ENCODE measurements at regions not wholly inside any gene's neighbourhood (a gene's known extent, or its start where the extent isn't known, plus 50 kb on each side); places are given as distances from the start of the nearest gene placed in this dataset.

DNA sequence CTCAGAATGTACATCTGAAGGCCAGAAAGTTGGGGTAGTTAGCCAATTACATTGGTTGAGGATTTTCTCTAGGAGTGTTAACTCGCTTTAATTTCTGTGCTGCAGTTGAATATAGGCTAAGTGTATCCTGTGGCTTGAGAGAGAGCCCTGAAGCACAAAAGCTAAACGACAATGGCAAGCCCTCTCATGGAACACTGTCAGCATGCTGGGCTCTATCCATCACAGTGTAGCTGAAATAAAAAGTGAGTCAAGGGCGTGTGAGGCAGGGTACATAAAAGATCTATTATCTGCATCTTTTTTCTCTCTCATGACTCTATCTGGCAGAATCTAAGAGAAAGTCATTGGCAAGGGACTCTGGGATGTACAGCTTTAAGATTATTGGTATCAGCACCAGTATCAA lies 254.2 kb upstream of the GRIA1 start:
- TF ChIP-seq, protein P1, sequence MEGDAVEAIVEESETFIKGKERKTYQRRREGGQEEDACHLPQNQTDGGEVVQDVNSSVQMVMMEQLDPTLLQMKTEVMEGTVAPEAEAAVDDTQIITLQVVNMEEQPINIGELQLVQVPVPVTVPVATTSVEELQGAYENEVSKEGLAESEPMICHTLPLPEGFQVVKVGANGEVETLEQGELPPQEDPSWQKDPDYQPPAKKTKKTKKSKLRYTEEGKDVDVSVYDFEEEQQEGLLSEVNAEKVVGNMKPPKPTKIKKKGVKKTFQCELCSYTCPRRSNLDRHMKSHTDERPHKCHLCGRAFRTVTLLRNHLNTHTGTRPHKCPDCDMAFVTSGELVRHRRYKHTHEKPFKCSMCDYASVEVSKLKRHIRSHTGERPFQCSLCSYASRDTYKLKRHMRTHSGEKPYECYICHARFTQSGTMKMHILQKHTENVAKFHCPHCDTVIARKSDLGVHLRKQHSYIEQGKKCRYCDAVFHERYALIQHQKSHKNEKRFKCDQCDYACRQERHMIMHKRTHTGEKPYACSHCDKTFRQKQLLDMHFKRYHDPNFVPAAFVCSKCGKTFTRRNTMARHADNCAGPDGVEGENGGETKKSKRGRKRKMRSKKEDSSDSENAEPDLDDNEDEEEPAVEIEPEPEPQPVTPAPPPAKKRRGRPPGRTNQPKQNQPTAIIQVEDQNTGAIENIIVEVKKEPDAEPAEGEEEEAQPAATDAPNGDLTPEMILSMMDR (IDR thresholded peaks at IDR 0.05 in 2 of 3, conservative IDR thresholded peaks at IDR 0.05 in 1 of 3; ENCODE audit: control insufficient read depth in 2 of 3, extremely low read depth in 1 of 3, insufficient read depth in 1 of 3, low read depth in 3 of 3, low read length in 3 of 3) = no peak
- TF ChIP-seq EZH2 (IDR thresholded peaks at IDR 0.05; ENCODE audit: borderline replicate concordance, control insufficient read depth, low read depth, low read length) (no peak), ESRRA (IDR thresholded peaks at IDR 0.05; ENCODE audit: low read length) (no peak), SRF (IDR thresholded peaks at IDR 0.05; ENCODE audit: low read depth in 2 of 2, low read length in 2 of 2) (no peak), ZNF274 (IDR thresholded peaks at IDR 0.05; ENCODE audit: insufficient read depth, insufficient read length) (no peak), BHLHE40 (IDR thresholded peaks at IDR 0.05; ENCODE audit: borderline replicate concordance in 1 of 2, low read depth in 2 of 2, low read length in 1 of 2) (no peak), EP300 (IDR thresholded peaks at IDR 0.05; ENCODE audit: borderline replicate concordance in 1 of 2, control insufficient read depth in 1 of 2, low read depth in 2 of 2, low read length in 2 of 2) (no peak)
